AG20443 (cell line): ENCODE measurements at regions not wholly inside any gene's neighbourhood (a gene's known extent, or its start where the extent isn't known, plus 50 kb on each side); places are given as distances from the start of the nearest gene placed in this dataset.
"Not testable (repeated sequence)": the region's sequence is repeated elsewhere in the genome, so short reads cannot be mapped to it uniquely, and the experiment has no call there.

Experiments
- DNase-seq: peaks from one replicate; pipeline ENCODE4 v3.0.0; 2012; ENCODE audit warnings: low spot score, mixed read lengths

DNA sequence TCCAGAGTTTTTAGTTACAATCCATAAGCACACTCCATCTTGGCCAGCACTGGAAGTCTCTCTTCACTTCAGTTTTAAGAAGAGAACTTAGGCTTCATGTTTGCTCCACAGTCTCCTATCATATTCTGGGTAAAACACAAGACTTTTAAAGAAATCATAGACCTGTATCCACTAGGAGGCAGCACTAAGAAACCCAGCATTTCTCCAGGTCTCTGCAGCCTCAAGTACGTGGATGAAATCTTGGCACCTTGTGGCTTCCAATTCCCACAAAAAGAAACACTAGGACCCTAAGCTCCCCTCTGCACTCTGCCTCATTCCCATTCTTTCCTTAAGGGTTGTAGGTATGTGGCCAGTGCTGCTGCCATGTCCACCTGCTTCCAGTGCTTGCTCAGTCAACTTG lies 367.3 kb upstream of the CASK start:
- DNase-seq = peak; percentile 5

DNA sequence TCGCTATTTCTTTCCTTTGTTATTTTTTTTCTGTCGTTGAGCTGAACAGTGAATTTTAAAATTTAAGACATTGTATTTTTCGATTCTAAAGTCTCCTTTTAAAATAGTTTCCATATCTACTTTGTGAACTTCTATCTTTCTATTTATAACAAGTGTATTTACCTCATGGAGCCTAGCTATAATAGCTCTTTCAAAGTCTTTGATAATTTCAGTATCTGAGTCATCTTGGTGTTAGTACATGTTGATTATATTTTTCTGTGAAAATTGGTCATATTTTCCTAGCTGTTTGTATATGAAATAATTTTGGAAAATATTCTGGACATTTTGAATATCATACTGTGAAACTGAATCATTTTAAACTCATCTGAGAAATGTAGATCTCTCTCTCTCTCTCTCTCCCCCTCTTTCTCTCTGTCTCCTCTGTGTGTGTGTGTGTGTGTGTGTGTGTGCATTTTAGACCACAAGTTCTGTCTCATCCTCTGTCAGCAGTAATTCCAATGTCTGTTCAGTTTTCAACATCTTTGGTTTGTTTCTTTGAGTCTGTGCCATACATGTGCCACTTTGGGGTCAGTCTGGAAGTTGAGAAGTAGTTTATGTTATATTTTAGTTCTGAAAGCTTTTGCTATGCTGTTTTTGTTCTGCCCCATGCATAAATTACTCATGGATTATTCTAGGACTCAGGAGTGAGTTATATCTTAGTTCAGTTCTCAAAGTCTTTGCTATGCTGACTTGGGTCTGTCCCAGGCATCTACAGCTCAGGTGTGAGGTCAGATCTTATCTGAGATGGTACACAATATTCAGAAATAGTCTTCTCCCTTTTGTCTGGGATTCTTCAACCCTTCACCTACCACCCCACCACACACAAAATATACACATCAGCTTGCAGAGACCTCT lies 366.4 kb upstream of the CASK start:
- DNase-seq = no peak

DNA sequence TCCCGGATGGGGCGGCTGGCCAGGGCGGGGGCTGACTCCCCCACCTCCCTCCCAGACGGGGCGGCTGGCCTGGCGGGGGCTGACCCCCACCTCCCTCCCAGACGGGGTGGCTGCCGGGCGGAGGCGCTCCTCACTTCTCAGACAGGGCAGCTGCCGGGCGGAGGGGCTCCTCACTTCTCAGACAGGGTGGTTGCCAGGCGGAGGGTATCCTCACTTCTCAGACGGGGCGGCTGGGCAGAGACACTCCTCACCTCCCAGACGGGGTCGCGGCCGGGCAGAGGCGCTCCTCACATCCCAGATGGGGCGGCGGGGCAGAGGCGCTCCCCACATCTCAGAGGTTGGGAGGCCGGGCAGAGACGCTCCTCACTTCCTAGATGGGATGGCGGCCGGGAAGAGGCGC lies 362.3 kb upstream of the CASK start:
- not testable (repeated sequence) for DNase-seq

DNA sequence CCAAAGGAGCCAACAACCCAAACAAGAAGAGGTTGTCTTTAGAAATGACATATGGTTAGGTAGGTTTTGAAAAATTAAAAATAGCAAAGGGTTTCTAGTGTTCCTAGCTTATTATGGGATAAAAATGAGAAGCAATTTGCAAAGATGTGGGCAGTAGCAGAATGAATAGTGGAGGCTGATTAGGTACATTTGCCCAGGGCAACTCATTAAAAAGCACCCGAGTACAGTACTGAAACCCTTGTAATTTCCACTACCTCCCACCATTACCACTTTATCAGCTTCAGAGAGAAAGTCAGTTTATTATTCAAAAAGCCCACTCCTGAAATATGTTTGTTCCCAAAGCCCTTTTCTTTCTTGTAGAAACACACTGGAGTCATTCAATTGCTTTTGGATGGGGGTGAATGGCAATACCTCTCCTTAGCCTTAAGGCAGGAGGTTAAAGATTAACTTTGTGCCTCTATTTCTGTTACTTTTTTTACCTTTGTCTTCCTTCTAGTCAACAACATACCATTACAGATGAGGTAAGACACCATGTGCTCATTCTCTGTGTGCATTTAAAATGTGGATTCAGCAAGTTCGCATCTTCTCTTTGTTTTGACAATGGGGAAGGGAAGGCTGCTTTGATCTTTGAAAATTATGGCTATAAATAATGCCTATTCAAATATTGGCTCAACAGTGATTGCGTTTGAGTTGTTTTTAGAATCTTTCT lies 353.8 kb upstream of the CASK start:
- no peak for DNase-seq

DNA sequence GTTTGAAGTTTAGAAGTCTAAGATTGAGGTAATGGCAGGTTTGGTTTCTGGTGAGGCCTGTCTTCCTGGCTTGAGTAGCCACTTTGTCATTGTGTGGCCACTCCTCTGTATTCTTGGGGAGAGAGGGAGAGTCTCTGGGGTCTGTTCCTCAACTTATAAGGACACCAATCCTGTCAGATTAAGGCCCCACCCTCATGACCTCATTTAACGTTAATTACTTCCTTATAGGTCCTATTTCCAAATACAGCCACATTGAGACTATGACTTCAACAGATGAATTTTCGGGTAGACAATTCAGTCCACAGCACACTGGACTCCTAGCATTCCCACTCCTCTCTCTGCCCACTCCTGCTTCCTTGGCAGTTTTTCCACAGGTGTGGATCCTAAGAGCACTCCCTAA lies 350.8 kb upstream of the CASK start:
- DNase-seq = no peak

DNA sequence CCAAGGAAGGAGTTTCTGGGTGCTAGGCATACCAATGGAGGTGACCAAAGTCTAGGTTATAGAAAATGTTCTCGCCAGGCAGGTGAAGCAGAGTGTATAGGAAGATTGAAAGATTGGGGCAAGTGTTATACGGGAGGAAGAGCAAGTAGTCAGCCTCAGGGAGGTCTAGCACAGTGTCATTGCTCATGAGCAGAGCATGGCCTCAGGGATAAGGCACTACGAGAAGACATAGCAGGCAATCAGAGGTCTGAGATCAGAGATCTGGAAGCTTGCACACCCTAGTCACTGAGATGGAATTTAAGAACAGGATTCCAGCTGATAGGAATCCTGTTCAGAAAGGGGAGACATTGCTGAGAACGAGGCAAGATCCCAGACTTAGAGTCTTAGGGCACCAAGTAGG lies 350.0 kb upstream of the CASK start:
- DNase-seq = no peak

DNA sequence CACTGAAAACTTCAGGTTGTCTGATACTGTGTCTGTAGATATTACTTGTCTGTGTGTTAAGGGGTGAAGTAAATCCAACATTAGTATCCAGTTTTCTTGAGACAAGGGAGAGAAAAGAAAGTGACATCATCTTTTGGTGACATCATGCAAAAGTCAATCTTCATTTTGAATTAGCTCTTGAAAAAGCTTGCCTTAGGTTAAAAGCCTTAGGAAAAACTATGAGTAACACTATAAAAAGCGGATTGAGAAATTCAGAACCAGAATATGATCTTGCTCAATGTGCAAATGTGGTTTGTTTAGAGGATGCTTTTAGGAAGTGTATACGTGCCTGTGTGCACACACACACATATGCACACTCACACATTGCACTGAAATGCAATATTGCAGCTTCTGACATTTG lies 345.8 kb upstream of the CASK start:
- DNase-seq = no peak

DNA sequence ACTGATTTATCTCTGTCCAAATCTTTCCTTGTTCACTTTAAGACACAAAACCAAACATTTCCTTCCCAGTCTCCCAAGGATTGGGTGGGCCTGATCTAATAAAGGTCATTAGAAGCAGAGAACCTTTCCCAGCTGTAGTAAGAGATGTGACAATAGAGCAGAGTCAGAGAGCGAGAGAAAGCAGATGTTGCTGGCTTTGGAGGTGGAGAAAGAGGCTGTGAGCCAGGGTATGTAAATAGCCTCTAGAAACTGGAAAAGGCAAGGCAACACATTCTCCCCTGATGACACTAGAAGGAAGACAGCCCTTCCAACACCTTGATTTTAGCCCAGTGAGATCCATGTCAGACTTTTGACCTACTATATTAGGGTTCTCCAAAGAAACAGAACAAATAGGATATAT lies 337.5 kb upstream of the CASK start:
- DNase-seq = no peak

DNA sequence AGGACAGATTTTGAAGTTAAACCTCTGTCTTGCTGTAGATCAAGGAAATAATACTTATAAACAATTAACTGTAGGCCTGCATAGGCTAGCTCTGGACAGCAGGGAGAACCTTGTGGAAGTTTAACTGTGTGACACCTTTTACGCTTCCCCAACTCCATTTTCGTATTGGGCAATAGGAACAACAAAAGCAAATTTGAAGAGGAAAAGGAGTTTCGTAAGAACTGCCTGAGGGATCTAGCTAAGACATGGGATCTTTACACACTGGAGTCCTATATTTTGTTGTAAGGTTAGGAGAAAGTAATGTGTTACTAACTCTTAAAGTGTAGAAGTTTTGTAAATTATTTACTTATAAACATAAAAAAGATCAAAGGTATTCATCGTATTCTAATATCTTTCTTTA lies 324.9 kb upstream of the CASK start:
- DNase-seq = no peak

DNA sequence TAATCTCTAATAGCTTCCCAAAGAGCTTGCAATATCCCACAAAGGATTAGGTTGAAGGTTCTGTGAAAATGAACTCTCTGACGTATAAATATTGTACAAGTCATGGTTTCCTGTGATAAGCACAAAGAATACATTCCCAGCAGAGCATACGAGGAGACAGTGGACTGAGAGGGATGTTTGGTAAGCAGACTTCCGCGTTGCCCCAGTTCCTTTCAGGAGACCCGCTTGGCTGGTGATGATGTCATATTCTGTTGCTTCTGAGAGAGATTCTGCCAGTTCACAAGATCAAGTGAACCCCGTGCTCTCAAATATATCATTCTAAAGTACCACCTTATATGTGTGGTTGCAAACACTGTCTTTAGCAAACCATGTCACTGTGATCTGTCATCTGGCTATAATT lies 323.9 kb upstream of the CASK start:
- peak; percentile 15 for DNase-seq

DNA sequence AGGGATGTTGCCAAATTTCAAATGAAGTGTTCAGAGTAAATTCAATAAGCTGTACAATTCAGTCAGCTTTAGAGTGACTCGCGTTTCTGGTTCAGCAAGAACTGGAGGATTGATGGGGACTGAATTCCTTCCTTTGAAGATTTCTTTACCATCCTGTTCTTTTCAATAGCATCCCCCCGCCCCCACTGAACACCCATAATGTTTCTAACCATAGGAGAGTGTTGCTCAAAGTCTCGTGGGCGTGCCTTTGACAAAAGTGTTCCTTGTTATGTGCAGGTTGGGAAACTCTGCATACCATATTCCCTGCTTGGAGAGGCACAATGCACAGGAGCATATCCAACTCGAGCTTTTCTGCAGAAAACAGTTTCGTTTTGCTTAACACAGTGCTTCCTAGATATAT lies 323.5 kb upstream of the CASK start:
- DNase-seq = no peak

DNA sequence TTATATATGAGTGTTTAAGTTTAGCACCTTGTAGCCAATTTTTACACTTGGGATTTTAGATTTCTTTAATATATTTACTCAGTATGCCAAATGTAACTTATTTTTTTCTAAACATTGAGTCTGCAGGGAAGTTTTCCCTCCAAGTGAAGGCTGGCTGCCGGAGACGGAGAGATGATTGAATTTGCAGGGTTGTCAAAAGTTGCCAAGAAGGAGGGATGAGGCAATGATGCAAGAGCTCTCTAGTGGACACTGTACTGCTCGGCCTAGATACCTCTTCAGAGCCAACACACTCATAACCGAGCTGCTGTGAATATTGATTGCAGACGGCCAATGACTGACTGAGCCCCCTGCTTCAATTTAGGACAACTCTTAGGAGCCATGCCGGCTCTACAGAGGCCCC lies 318.6 kb upstream of the CASK start:
- DNase-seq = peak; percentile 18

DNA sequence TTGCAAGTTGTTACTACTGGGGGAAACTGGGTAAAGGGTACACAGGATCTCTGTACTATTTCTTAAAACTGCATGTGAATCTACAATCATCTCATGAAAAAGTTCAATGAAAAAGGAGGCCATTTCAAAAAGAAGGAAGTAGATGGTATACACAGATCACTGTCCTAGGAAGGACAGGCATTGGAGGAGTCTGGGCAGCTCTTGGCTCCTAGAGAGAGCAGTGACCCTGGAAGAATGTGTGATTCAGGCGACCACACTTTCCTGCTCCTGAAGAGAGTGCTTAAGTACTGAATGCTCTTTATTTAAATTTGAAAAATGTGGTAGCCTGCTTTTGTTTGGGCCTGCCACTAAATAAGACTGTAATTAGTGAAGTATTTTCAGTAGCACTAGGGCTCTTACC lies 318.1 kb upstream of the CASK start:
- peak; percentile 14 for DNase-seq

DNA sequence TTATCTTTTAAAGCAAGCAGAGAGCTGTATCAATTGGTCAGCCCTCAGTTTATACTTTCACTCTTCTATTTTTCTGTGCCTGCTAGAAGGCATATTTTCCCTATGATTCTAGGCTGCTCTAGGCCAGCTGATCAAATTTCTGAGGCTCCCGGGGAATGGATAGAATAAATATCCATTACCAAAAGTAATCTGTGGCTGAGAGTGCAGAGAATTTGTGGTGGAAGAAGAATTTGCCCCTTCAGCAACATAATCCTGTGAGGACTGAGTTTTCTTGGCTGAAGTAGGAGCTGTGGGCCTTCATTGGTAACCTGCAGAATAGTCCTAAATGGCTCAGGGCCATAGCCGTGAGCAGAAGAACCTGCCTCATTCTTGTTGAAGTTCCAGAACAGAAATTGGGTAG lies 314.6 kb upstream of the CASK start:
- no peak for DNase-seq

DNA sequence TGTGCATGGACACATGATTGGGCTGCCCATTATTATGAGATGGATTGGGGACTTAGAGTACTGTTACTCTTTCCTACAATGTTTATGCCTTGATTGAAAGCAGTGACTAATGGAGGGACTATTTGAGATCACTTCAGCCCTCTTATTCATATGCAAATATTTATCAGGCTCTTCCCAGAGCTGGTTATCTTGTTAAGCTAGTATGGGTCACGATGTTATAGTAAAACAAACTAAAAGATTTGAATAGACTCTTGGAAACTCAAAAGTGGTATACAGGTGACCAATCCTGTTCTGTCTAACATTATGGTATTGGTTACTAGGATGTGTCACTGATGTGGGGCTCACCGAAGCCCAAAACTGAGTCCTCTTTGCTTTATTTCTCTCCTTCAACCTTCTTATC lies 306.2 kb upstream of the CASK start:
- DNase-seq = no peak

DNA sequence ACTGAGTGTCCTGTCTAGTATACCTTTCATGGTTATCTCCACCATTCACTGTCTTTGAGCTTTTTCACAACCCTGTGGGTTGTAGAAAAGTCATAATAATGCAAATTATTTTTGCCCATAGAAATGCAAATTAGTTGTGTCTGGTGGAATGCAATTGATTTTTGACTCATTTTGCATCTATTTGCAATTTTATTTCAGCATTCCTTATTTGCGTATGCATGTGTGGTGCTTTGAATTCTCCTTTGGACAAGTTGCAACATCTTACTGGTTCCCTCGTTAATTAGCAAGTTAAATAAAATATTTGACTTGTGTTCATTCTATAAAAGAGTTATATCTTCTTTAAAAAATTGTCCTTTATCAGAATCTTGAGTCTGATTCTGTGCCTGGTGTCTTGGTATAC lies 297.3 kb upstream of the CASK start:
- no peak for DNase-seq

DNA sequence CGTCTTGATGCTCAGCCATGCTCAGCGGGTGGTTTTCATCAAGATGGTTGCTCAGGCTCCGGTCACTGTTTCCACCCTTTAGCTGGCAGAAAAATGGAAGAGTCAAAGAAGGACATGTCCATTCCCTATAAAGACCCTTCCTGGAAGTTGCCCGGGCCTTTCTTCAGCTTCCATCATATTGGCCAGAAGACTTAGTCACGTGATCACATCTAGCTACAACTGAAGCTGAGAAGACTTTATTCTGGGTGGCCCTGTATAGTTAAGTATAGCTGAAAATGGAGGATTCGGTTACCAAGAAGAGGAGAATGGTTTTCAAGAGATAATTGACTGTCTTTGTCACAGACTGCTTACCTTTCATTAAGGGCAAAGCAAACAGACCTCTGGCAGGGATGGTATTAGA lies 296.7 kb upstream of the CASK start:
- peak; percentile 6 for DNase-seq

DNA sequence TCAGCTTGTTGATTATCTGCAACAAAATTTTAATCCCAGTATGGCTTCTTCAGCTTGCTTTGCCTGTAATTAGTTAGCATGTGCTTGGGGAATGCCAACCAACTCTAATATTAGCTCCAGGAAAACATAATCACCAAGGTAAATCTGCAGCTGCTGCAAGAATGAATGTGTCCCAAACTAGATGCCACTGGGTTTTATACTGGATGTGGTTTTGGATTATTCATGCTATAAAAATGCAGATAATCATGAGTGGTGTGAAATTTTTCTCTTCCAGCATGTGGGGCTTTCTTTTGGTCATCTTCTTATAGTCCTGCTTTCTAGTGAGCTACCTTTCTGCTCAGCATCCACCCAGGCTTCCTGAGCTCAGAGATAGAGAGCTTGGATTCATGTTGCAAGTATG lies 295.9 kb upstream of the CASK start:
- peak; percentile 5 for DNase-seq

DNA sequence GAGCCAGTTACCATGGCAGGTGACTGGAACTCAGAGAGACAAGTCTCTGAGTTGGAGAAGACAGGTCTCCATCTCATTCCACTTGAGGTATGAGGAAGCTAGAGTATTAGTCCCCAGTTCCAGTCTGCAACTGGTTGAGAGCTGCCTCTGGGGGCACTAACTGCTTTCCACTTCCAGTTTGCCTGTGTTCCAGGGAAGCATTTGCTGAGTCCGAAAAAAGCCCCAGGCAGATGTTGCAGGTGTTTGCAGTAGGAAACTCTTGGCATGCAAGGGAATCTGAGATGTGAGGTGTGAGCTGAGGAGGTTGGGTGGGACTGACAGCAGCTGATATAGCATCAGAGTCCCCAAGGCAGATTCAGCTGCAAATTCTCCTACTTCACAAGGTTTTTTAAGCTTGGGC lies 272.2 kb upstream of the CASK start:
- no peak for DNase-seq

DNA sequence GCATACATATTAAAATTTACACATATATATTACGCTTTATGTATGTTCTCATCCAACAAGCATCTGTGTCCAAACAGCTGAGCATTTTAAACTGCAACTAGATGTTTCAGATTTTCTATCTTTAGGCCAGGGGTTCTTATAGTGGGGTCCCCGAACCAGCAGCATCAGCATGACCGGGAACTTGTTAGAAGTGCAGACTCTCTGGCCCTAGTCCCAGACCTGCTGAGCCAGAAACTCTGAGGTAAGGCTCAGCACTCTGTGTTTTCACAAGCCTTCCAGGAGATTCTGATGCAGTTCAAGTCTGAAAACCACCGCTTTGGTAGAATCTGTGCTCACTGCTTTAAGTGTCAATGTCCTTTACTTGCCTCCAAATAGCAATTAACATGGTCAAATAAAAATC lies 266.2 kb upstream of the CASK start:
- DNase-seq = no peak

DNA sequence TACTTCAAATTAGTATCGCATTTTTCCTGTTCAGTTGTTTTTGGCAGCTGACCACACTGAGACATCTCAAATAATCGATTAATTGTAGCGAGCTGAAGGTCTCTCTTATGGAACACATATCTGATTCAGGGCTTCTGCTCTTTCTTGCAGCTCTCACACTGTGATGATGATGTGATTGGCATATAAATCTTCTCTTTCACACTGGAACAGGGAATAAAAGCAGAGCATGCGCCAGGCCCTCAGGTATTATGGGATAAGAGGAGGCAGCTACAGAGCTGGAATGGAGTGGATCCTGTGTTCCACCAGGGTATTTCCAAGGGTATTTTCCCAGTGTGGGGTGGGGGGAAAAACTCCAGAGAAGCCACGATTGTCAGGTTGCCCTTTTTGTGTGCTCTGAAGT lies 265.4 kb upstream of the CASK start:
- no peak for DNase-seq

DNA sequence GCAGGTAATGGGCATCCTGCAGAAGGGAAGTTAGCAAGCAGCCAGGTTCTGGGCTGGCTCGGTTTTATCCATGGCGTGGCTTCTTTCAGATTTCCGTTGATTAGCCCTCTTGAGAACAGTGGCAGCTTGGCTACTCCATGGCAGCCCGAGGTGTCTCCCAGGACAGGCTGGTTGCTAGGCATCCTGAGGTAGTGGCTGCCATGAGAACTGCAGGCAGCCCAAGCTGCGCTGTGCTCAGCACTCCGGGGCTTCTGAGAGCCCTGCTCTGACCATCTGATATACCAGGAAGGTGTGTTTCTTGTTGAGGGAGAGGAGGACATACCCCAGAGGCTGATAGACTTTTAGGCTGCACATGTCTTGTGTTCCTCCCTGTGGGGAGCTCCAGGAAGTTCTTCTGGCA lies 253.4 kb upstream of the CASK start:
- no peak for DNase-seq

DNA sequence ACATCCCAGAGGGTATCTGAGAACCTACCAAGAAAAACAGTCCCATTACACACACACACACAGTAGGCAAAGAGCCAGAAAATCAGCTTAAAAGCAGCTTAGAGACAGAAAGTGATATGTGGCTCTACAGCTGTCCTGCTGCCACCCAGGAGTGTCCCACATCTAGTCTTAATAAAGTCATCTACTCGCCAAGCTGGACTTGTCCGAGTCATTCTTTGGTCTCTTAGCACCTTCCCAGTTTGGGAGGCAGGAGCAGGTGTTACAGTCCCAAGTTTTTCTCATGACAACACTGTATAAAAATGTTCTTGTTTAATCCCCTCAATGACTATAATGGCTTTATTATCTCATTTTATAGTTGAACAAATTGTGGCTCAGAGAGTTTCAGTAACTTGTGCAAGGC lies 252.5 kb upstream of the CASK start:
- no peak for DNase-seq

DNA sequence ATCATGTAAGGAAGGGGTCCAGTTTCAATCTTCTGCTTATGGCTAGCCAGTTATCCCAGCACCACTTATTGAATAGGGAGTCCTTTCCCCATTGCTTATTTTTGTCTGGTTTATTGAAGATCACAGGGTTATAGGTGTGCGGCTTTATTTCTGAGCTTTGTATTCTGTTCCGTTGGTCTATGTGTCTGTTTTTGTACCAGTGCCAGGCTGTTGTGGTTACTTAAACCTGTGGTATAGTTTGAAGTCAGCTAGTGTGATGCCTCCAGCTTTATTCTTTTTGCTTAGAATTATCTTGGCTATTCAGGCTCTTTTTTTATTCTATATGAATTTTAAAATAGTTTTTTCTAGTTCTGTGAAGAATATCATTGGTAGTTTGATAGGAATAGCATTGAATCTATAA lies 234.6 kb upstream of the CASK start:
- not testable (repeated sequence) for DNase-seq
